ENCODE measurements at regions not wholly inside any gene's neighbourhood (a gene's known extent, or its start where the extent isn't known, plus 50 kb on each side); places are given as distances from the start of the nearest gene placed in this dataset.

DNA sequence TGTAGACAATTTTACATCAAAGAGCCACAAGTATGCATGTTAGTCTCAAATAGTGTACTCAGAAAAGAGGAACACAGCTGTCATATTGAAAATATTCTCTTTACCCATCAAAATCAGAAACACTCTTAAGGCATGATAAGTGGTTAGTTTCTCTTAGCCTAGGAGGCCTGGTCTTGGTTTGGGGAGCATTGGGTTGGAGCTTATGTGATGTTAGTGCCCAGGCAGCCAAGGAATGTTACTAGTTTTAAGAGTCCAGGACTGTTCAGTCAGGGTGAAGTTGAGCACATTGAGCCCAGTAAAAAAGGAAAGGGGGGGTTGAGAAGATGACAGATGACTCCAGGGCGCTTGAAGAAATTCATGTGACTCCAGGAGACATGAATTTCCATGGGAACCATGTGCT, 340.6 kb downstream of the HRH4 start:
- H3K9me2 ChIP-seq (replicated peaks; ENCODE audit: low read depth, low read length): no peaks in the 10 kb centered on the region
- no peak for TF ChIP-seq EZH2phosphoT487 (IDR thresholded peaks at IDR 0.05; ENCODE audit: borderline replicate concordance)
- TF ChIP-seq, protein P1, sequence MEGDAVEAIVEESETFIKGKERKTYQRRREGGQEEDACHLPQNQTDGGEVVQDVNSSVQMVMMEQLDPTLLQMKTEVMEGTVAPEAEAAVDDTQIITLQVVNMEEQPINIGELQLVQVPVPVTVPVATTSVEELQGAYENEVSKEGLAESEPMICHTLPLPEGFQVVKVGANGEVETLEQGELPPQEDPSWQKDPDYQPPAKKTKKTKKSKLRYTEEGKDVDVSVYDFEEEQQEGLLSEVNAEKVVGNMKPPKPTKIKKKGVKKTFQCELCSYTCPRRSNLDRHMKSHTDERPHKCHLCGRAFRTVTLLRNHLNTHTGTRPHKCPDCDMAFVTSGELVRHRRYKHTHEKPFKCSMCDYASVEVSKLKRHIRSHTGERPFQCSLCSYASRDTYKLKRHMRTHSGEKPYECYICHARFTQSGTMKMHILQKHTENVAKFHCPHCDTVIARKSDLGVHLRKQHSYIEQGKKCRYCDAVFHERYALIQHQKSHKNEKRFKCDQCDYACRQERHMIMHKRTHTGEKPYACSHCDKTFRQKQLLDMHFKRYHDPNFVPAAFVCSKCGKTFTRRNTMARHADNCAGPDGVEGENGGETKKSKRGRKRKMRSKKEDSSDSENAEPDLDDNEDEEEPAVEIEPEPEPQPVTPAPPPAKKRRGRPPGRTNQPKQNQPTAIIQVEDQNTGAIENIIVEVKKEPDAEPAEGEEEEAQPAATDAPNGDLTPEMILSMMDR (conservative IDR thresholded peaks at IDR 0.05; ENCODE audit: low read length): no peak
- H3K4me1 ChIP-seq (ENCODE audit: insufficient read depth, low read length, poor library complexity, severe bottlenecking): no peaks in the 10 kb centered on the region
- H3K79me2 ChIP-seq (ENCODE audit: insufficient read depth, low read length): no peaks in the 10 kb centered on the region
- no peak overlapping the region for H3K4me2 ChIP-seq (ENCODE audit: low read depth, low read length, poor library complexity, severe bottlenecking)
- no peak overlapping the region for H3K9ac ChIP-seq (ENCODE audit: low read depth, low read length, poor library complexity, severe bottlenecking)
- H3K4me3 ChIP-seq (ENCODE audit: low read length, poor library complexity, severe bottlenecking): no peak overlapping the region
- H3K9me3 ChIP-seq (ENCODE audit: insufficient read depth, low read depth, low read length): no peaks in the 10 kb centered on the region
- no peaks in the 10 kb centered on the region for H3F3A ChIP-seq (ENCODE audit: low read depth)
- no peaks in the 10 kb centered on the region for H3K27me3 ChIP-seq (ENCODE audit: insufficient read depth, low read length, poor library complexity, severe bottlenecking)
- no peaks in the 10 kb centered on the region for H3K36me3 ChIP-seq (ENCODE audit: insufficient read depth, low read length)
- no peaks in the 10 kb centered on the region for H4K20me1 ChIP-seq (ENCODE audit: insufficient read depth, low read length, poor library complexity, severe bottlenecking)
- H2AFZ ChIP-seq (ENCODE audit: low read length): no peak overlapping the region

- Histone ChIP-seq H3K36me3 (ENCODE audit: insufficient read depth, low read length) (no peaks in the 10 kb centered on the region), H2AFZ (ENCODE audit: low read length) (no peak overlapping the region), H3K27me3 (ENCODE audit: insufficient read depth, low read length, poor library complexity, severe bottlenecking) (no peaks in the 10 kb centered on the region), H3K9ac (ENCODE audit: low read depth, low read length, poor library complexity, severe bottlenecking) (no peak overlapping the region), H3K79me2 (ENCODE audit: insufficient read depth, low read length) (no peaks in the 10 kb centered on the region), H3K4me3 (ENCODE audit: low read length, poor library complexity, severe bottlenecking) (no peak overlapping the region), H3K9me3 (ENCODE audit: insufficient read depth, low read depth, low read length) (peaks cover 4% of the 10 kb centered on the region; the same call in 1 of the 2 replicates), H3K9me2 (replicated peaks; ENCODE audit: low read depth, low read length) (no peaks in the 10 kb centered on the region), H3K4me1 (ENCODE audit: insufficient read depth, low read length, poor library complexity, severe bottlenecking) (no peaks in the 10 kb centered on the region), H3K4me2 (ENCODE audit: low read depth, low read length, poor library complexity, severe bottlenecking) (no peak overlapping the region), H3F3A (ENCODE audit: low read depth) (no peaks in the 10 kb centered on the region), H4K20me1 (ENCODE audit: insufficient read depth, low read length, poor library complexity, severe bottlenecking) (no peaks in the 10 kb centered on the region)
- TF ChIP-seq, protein P1 (conservative IDR thresholded peaks at IDR 0.05; ENCODE audit: low read length): no peak
- no peak for TF ChIP-seq EZH2phosphoT487 (IDR thresholded peaks at IDR 0.05; ENCODE audit: borderline replicate concordance)
These were observed 342.0 kb downstream of the HRH4 start for GRCh38 chr18:24802456-24802855.

GRCh38 chr18:24805156-24805555, 344.7 kb downstream of the HRH4 start:
- no peaks in the 10 kb centered on the region for H3K36me3 ChIP-seq (ENCODE audit: insufficient read depth, low read length)
- H3K4me2 ChIP-seq (ENCODE audit: low read depth, low read length, poor library complexity, severe bottlenecking): no peak overlapping the region
- H3K9ac ChIP-seq (ENCODE audit: low read depth, low read length, poor library complexity, severe bottlenecking): no peak overlapping the region
- no peaks in the 10 kb centered on the region for H3K79me2 ChIP-seq (ENCODE audit: insufficient read depth, low read length)
- no peak overlapping the region for H2AFZ ChIP-seq (ENCODE audit: low read length)
- H3K27me3 ChIP-seq (ENCODE audit: insufficient read depth, low read length, poor library complexity, severe bottlenecking): no peaks in the 10 kb centered on the region
- H4K20me1 ChIP-seq (ENCODE audit: insufficient read depth, low read length, poor library complexity, severe bottlenecking): no peaks in the 10 kb centered on the region
- peaks cover 4% of the 10 kb centered on the region for H3K4me1 ChIP-seq (ENCODE audit: insufficient read depth, low read length, poor library complexity, severe bottlenecking)
- TF ChIP-seq, protein P1 (conservative IDR thresholded peaks at IDR 0.05; ENCODE audit: low read length): no peak
- no peak for TF ChIP-seq EZH2phosphoT487 (IDR thresholded peaks at IDR 0.05; ENCODE audit: borderline replicate concordance)
- peaks cover 11% of the 10 kb centered on the region; the same call in 1 of the 2 replicates for H3K9me3 ChIP-seq (ENCODE audit: insufficient read depth, low read depth, low read length)
- H3K4me3 ChIP-seq (ENCODE audit: low read length, poor library complexity, severe bottlenecking): no peak overlapping the region
- no peaks in the 10 kb centered on the region; the same call in 1 of the 2 replicates for H3F3A ChIP-seq (ENCODE audit: low read depth)
- H3K9me2 ChIP-seq (replicated peaks; ENCODE audit: low read depth, low read length): no peaks in the 10 kb centered on the region

All from Loucy (cell line).